WTC11 (cell line): ENCODE measurements at regions not wholly inside any gene's neighbourhood (a gene's known extent, or its start where the extent isn't known, plus 50 kb on each side); places are given as distances from the start of the nearest gene placed in this dataset.

Experiments
- ELF4 ChIP-seq: sonication (generic); formaldehyde crosslinking; IDR thresholded peaks from 2 replicates; pipeline ENCODE4 v1.8.1; 2022; ENCODE audit warnings: low read depth, mild to moderate bottlenecking, moderate library complexity, missing genetic modification reagents
- GRHL2 ChIP-seq: fragments of 250-450 bp; sonication (Bioruptor Pico); IDR thresholded peaks from 2 replicates; pipeline ENCODE4 v1.8.0; 2022; ENCODE audit warnings: mild to moderate bottlenecking, moderate library complexity; ENCODE audit not compliant: insufficient replicate concordance, severe bottlenecking
- HMGXB4 ChIP-seq: sonication (generic); formaldehyde crosslinking; IDR thresholded peaks from 2 replicates; pipeline ENCODE4 v1.8.1; 2023; ENCODE audit warnings: mild to moderate bottlenecking, moderate library complexity, missing genetic modification reagents
- IRF2 ChIP-seq: sonication (generic); formaldehyde crosslinking; IDR thresholded peaks from 2 replicates; pipeline ENCODE4 v1.8.0; 2022; ENCODE audit warnings: low read depth, missing genetic modification reagents, borderline replicate concordance
- PRRX2 ChIP-seq: fragments of 250-450 bp; sonication (Bioruptor Pico); IDR thresholded peaks from 2 replicates; pipeline ENCODE4 v1.8.0; 2021; ENCODE audit warnings: mild to moderate bottlenecking
- ZBTB21 ChIP-seq: sonication (generic); formaldehyde crosslinking; IDR thresholded peaks from 2 replicates; pipeline ENCODE4 v1.8.1; 2023; ENCODE audit warnings: mild to moderate bottlenecking, missing genetic modification reagents, borderline replicate concordance
- ZNF121 ChIP-seq: sonication (generic); formaldehyde crosslinking; IDR thresholded peaks from 2 replicates; pipeline ENCODE4 v1.8.0; 2023; ENCODE audit warnings: missing genetic modification reagents
- TF ChIP-seq, protein P1 (sequence below): fragments of 200-600 bp; IDR thresholded peaks from 2 replicates; pipeline ENCODE4 v1.8.0; 2022; ENCODE audit warnings: antibody characterized with exemption

- TF ChIP-seq GRHL2 (CRISPR knock-in tag) (no peak), ELF4 (CRISPR knock-in tag) (no peak), PRRX2 (CRISPR knock-in tag) (no peak), IRF2 (CRISPR knock-in tag) (no peak), ZBTB21 (CRISPR knock-in tag) (no peak), HMGXB4 (CRISPR knock-in tag) (no peak), ZNF121 (CRISPR knock-in tag) (no peak)
- TF ChIP-seq, protein P1, sequence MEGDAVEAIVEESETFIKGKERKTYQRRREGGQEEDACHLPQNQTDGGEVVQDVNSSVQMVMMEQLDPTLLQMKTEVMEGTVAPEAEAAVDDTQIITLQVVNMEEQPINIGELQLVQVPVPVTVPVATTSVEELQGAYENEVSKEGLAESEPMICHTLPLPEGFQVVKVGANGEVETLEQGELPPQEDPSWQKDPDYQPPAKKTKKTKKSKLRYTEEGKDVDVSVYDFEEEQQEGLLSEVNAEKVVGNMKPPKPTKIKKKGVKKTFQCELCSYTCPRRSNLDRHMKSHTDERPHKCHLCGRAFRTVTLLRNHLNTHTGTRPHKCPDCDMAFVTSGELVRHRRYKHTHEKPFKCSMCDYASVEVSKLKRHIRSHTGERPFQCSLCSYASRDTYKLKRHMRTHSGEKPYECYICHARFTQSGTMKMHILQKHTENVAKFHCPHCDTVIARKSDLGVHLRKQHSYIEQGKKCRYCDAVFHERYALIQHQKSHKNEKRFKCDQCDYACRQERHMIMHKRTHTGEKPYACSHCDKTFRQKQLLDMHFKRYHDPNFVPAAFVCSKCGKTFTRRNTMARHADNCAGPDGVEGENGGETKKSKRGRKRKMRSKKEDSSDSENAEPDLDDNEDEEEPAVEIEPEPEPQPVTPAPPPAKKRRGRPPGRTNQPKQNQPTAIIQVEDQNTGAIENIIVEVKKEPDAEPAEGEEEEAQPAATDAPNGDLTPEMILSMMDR = no peak
These were observed 134.1 kb downstream of the TEX36 start for GRCh38 chr10:125548878-125549277.
